Body of pancreas (tissue), 4 donors: ENCODE measurements at regions not wholly inside any gene's neighbourhood (a gene's known extent, or its start where the extent isn't known, plus 50 kb on each side); places are given as distances from the start of the nearest gene placed in this dataset.

Source experiments
- ATAC-seq: fragments of 150-250 bp; one replicate; pipeline ENCODE4 v1.9.1; 2016
- DNase-seq, 4 donors: peaks; one replicate each; pipeline ENCODE4 v3.0.0-alpha.2; 2019
- H3K27ac ChIP-seq, 4 donors: fragments of 200-600 bp; sonication (generic); 1 replicate in 3 of 4; 2 replicates in 1 of 4; pipeline versions ENCODE4 v1.5.1 to v1.6.1; 2016 to 2019; ENCODE audit warnings: mild to moderate bottlenecking in 1 of 4, mixed read lengths in 1 of 4, moderate library complexity in 1 of 4
- H3K27me3 ChIP-seq, 2 donors: fragments of 200-600 bp; sonication (generic); one replicate each; pipeline ENCODE4 v1.6.0; 2016; ENCODE audit warnings: mild to moderate bottlenecking in 1 of 2
- H3K36me3 ChIP-seq, 2 donors: fragments of 200-600 bp; sonication (generic); replicated peaks in 1 of 2; 2 replicates each; pipeline ENCODE4 v1.5.1; 2016; ENCODE audit warnings: low read depth in 2 of 2; ENCODE audit not compliant: insufficient read depth in 1 of 2
- H3K4me1 ChIP-seq: fragments of 200-600 bp; sonication (generic); one replicate; pipeline ENCODE4 v1.6.0; 2016
- H3K4me3 ChIP-seq, 2 donors: fragments of 200-600 bp; sonication (generic); 1 replicate in 1 of 2; 2 replicates in 1 of 2; pipeline ENCODE4 v1.5.1; 2016 to 2019
- H3K9me3 ChIP-seq, 3 donors: fragments of 200-600 bp; sonication (generic); 1 replicate in 2 of 3; 2 replicates in 1 of 3; pipeline ENCODE4 v1.5.1; 2016
- POLR2A ChIP-seq, 3 donors: fragments of 450-650 bp; IDR thresholded peaks; one replicate each; pipeline ENCODE4 v1.6.1; 2016; ENCODE audit warnings: antibody characterized with exemption in 3 of 3, mild to moderate bottlenecking in 2 of 3
- WGBS, 2 donors: methylation state at CpG; one replicate each; pipeline ENCODE4 v1.1.5; 2017; 5-methylcytosine and 5-hydroxymethylcytosine counted together
- intact Hi-C: fragments of 100-400 bp; cut with DNase I; formaldehyde crosslinking; loops from one replicate; pipeline ENCODE4 v1.15.1; 2023
- TF ChIP-seq, protein P1 (sequence below), 7 experiments: fragments of 450-650 bp in 4 of 7; fragments of 200-600 bp in 3 of 7; sonication (generic) in 3 of 7; IDR thresholded peaks; one replicate each; pipeline ENCODE4 v1.5.1; 2016 to 2019; ENCODE audit warnings: antibody characterized with exemption in 7 of 7

DNA sequence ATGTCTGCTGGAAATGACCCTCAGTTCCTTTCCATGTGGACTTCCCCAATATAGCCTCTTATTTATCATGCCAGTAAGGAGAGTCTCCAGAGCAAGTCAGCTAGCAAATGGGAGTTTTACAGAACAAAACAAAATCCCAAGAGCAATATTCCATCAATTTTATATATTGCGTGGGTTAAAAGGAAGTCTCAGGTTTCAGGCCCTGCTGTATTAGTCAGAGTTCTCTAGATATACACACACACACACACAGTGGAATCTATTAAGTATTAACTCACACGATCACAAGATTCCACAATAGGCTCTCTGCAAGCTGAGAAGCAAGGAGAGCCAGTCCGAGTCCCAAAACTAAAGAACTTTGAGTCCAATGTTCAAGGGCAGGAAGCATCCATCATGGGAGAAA lies 102.8 kb upstream of the MAP2 start:
- H3K4me1 ChIP-seq = peaks cover 12% of the 10 kb centered on the region
- H3K27ac ChIP-seq = no peak overlapping the region
- 25 to 60% methylated on average over 3 of the region's 3 CpGs for WGBS, 2 donors
- H3K27me3 ChIP-seq = no peaks in the 10 kb centered on the region
- no peak for ATAC-seq
- TF ChIP-seq, protein P1, sequence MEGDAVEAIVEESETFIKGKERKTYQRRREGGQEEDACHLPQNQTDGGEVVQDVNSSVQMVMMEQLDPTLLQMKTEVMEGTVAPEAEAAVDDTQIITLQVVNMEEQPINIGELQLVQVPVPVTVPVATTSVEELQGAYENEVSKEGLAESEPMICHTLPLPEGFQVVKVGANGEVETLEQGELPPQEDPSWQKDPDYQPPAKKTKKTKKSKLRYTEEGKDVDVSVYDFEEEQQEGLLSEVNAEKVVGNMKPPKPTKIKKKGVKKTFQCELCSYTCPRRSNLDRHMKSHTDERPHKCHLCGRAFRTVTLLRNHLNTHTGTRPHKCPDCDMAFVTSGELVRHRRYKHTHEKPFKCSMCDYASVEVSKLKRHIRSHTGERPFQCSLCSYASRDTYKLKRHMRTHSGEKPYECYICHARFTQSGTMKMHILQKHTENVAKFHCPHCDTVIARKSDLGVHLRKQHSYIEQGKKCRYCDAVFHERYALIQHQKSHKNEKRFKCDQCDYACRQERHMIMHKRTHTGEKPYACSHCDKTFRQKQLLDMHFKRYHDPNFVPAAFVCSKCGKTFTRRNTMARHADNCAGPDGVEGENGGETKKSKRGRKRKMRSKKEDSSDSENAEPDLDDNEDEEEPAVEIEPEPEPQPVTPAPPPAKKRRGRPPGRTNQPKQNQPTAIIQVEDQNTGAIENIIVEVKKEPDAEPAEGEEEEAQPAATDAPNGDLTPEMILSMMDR (IDR thresholded peaks at IDR 0.05) = no peak
- TF ChIP-seq POLR2A (IDR thresholded peaks at IDR 0.05) = no peak
- no peak for DNase-seq
- H3K9me3 ChIP-seq = no peaks in the 10 kb centered on the region
- H3K36me3 ChIP-seq = no peaks in the 10 kb centered on the region
- H3K4me3 ChIP-seq = no peak overlapping the region
- intact Hi-C loops = no loop called here

DNA sequence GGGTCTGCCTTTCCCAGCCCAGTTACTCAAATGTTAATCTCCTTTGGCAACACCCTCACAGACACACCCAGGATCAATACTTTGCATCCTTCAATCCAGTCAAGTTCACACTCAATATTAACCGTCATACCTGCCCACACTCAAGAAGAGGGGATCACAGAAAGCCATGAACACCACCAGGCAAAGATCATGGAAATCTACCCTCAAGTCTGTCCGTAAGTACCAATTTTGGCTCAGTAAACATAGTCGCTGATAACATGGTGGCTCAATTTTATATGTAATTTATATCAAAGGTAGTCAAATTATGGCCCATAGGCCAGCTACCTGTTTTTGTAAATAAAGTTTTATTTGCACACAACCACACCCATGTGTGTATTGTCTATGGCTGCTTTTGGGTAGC lies 102.3 kb upstream of the MAP2 start:
- ATAC-seq (no peak), DNase-seq (no peak)
- no peak overlapping the region for H3K27ac ChIP-seq
- H3K27me3 ChIP-seq = no peaks in the 10 kb centered on the region
- 79 to 87% methylated on average over 3 of the region's 3 CpGs for WGBS, 2 donors
- H3K4me1 ChIP-seq = peaks cover 12% of the 10 kb centered on the region
- H3K4me3 ChIP-seq = no peak overlapping the region
- no peak for TF ChIP-seq POLR2A (IDR thresholded peaks at IDR 0.05)
- TF ChIP-seq, protein P1 (IDR thresholded peaks at IDR 0.05) = no peak
- no peaks in the 10 kb centered on the region for H3K9me3 ChIP-seq
- no peaks in the 10 kb centered on the region for H3K36me3 ChIP-seq
- intact Hi-C loops = no loop called here

DNA sequence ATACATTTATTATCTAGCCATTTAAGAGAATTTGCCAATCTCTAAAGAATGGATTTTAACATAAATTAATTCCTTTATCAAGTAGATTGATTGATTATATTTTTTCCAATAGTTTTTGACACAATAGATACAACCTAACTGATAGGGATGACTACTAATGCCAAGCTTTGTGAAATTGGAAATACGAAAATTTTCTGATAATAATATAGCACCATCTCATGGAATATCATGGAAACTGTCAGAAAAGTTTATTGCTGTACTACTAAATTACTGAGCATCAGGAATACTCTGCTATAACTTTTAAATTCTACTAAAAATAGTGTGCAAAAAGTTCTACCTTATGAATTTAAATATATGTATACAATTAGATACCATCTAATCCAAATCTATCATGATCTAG lies 101.8 kb upstream of the MAP2 start:
- no peak for TF ChIP-seq POLR2A (IDR thresholded peaks at IDR 0.05)
- TF ChIP-seq, protein P1 (IDR thresholded peaks at IDR 0.05) = peak in 6 of 7 experiments; percentile 18 to 52 (median 48)
- no peak for DNase-seq
- Histone ChIP-seq H3K9me3 (no peaks in the 10 kb centered on the region), H3K4me3 (no peak overlapping the region), H3K27me3 (no peaks in the 10 kb centered on the region), H3K4me1 (peaks cover 12% of the 10 kb centered on the region), H3K36me3 (no peaks in the 10 kb centered on the region), H3K27ac (no peak overlapping the region)
- ATAC-seq = no peak
- 37 to 44% methylated on average over 1 of the region's 1 CpG for WGBS, 2 donors
- intact Hi-C loops = no loop called here

DNA sequence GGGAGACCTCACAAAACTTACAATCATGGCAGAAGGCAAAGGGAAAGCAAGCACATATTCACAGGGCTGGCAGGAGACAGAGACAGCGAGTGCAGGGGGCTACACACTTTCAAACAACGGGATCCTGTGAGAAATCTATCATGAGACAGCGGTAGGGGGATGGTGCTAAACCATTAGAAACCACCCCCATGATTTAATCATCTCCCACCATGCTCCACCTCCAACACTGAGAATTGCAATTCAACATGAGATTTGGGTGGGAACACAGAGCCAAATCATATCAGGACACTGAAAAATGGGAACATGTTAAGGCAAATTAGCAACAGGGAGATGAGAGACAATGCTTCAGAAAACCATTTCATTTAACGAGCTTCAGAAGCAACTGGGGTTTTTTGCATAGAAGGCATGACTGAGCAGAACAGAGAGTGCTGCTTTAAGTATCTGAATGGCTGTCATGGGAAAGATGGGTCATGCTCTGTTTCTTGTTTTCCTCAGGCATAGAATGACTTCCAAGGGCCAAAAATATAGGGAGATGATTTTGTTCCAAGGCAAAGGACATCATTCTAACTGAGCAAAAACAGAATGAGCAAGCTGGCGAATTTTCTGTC lies 100.8 kb upstream of the MAP2 start:
- WGBS, 2 donors = 88 to 89% methylated on average over 5 of the region's 5 CpGs
- Histone ChIP-seq H3K27me3 (no peaks in the 10 kb centered on the region), H3K36me3 (no peaks in the 10 kb centered on the region), H3K4me3 (no peak overlapping the region), H3K27ac (no peak overlapping the region), H3K9me3 (no peaks in the 10 kb centered on the region), H3K4me1 (peaks cover 12% of the 10 kb centered on the region)
- intact Hi-C loops = no loop called here
- DNase-seq (no peak), ATAC-seq (no peak)
- no peak for TF ChIP-seq POLR2A (IDR thresholded peaks at IDR 0.05)
- TF ChIP-seq, protein P1 (IDR thresholded peaks at IDR 0.05) = no peak

DNA sequence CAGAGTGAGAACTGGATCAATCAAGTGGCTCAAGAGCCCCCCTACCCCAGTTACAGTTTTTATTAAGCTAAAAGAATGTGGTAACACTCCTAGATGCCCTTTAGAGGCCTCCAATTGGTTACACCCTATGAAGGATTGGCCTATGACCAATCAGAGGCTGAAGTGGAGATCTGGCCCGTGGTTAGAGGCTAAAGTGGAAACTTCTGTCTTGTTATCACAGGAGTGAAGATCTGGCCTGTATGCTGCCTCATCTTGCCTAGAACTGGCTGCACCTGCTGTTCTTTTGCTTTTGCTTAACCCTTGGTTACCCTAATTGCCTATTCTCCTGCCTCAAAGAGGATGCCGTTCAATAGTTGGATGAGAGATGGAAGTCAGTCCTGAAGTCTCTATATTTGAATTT lies 100.1 kb upstream of the MAP2 start:
- peaks cover 17% of the 10 kb centered on the region for H3K4me1 ChIP-seq
- DNase-seq (no peak), ATAC-seq (no peak)
- 59 to 71% methylated on average over 2 of the region's 2 CpGs for WGBS, 2 donors
- no peak overlapping the region for H3K27ac ChIP-seq
- TF ChIP-seq, protein P1 (IDR thresholded peaks at IDR 0.05) = no peak
- no peak for TF ChIP-seq POLR2A (IDR thresholded peaks at IDR 0.05)
- intact Hi-C loops = no loop called here
- H3K9me3 ChIP-seq = no peaks in the 10 kb centered on the region
- H3K27me3 ChIP-seq = no peaks in the 10 kb centered on the region
- H3K36me3 ChIP-seq = no peaks in the 10 kb centered on the region
- no peak overlapping the region for H3K4me3 ChIP-seq
